ENCODE measurements at regions not wholly inside any gene's neighbourhood (a gene's known extent, or its start where the extent isn't known, plus 50 kb on each side); places are given as distances from the start of the nearest gene placed in this dataset.

GRCh38 chr2:6526093-6526824 is 339.4 kb downstream of the CMPK2 start:
- TF ChIP-seq POLR2A (IDR thresholded peaks at IDR 0.05) (no peak), CTCF (IDR thresholded peaks at IDR 0.05) (peak in 4 of 6 experiments; percentile 19 to 62 (median 58))

Measured in Peyer's patch (tissue), 4 donors.